HG02884 (cell line): ENCODE measurements at regions not wholly inside any gene's neighbourhood (a gene's known extent, or its start where the extent isn't known, plus 50 kb on each side); places are given as distances from the start of the nearest gene placed in this dataset.

Source experiments
- ATAC-seq: cut with Tn5 transposase; IDR thresholded peaks from one replicate; pipeline ENCODE4 v1.9.1; 2021; ENCODE audit warnings: mild to moderate bottlenecking, moderate library complexity; ENCODE audit not compliant: unreplicated experiment

- no peak for ATAC-seq
These were observed 511.3 kb downstream of the NPHP4 start for GRCh38 chr1:5480906-5481305.

- no peak for ATAC-seq
These were observed 512.2 kb downstream of the NPHP4 start for GRCh38 chr1:5479876-5480646.

GRCh38 chr1:5478961-5479360 lies 513.3 kb downstream of the NPHP4 start:
- ATAC-seq: no peak

GRCh38 chr1:5478156-5478695 lies 514.0 kb downstream of the NPHP4 start:
- no peak for ATAC-seq

- no peak for ATAC-seq
These were observed 514.5 kb downstream of the NPHP4 start for GRCh38 chr1:5477716-5478115.

GRCh38 chr1:5475572-5475971 lies 516.7 kb downstream of the NPHP4 start:
- ATAC-seq: no peak

GRCh38 chr1:5473268-5473667 lies 519.0 kb downstream of the NPHP4 start:
- ATAC-seq: no peak

- no peak for ATAC-seq
These were observed 525.7 kb downstream of the NPHP4 start for GRCh38 chr1:5466487-5466886.

- no peak for ATAC-seq
These were observed 526.9 kb downstream of the NPHP4 start for GRCh38 chr1:5465281-5465711.

- ATAC-seq: no peak
These were observed 527.9 kb downstream of the NPHP4 start for GRCh38 chr1:5464366-5464765.

- ATAC-seq: no peak
These were observed 531.3 kb downstream of the NPHP4 start for GRCh38 chr1:5460974-5461373.

- no peak for ATAC-seq
These were observed 532.2 kb downstream of the NPHP4 start for GRCh38 chr1:5459839-5460610.

- ATAC-seq: no peak
These were observed 534.0 kb downstream of the NPHP4 start for GRCh38 chr1:5458248-5458647.

GRCh38 chr1:5456090-5456811 lies 536.0 kb downstream of the NPHP4 start:
- no peak for ATAC-seq

- ATAC-seq: no peak
These were observed 536.6 kb downstream of the NPHP4 start for GRCh38 chr1:5455651-5456050.

GRCh38 chr1:5455056-5455455 lies 537.2 kb downstream of the NPHP4 start:
- no peak for ATAC-seq

- no peak for ATAC-seq
These were observed 538.9 kb downstream of the NPHP4 start for GRCh38 chr1:5453347-5453746.

- no peak for ATAC-seq
These were observed 540.6 kb downstream of the NPHP4 start for GRCh38 chr1:5451671-5452070.

- no peak for ATAC-seq
These were observed 543.7 kb downstream of the NPHP4 start for GRCh38 chr1:5448486-5448885.

- no peak for ATAC-seq
These were observed 544.7 kb downstream of the NPHP4 start for GRCh38 chr1:5447503-5447960.

- ATAC-seq: no peak
These were observed 547.8 kb downstream of the NPHP4 start for GRCh38 chr1:5444396-5444795.
